Common myeloid progenitor, CD34-positive (primary cell): ENCODE measurements at regions not wholly inside any gene's neighbourhood (a gene's known extent, or its start where the extent isn't known, plus 50 kb on each side); places are given as distances from the start of the nearest gene placed in this dataset.
A peak's percentile ranks its signal among the peaks of the same experiment; 100 is the strongest.
"Not testable (repeated sequence)": the region's sequence is repeated elsewhere in the genome, so short reads cannot be mapped to it uniquely, and the experiment has no call there.

ENCODE experiments used
- CTCF ChIA-PET: fragments of 350-600 bp; sonication (Branson Sonifier 250); formaldehyde crosslinking; loops from one replicate; lab custom pipeline; 2021; ENCODE audit warnings: antibody characterized with exemption; lab: Charles Lee
- POLR2A ChIA-PET: fragments of 350-600 bp; sonication (Branson Sonifier 250); formaldehyde crosslinking; loops from one replicate; lab custom pipeline; 2021; ENCODE audit warnings: antibody characterized with exemption; lab: Charles Lee
- DNase-seq, 3 donors: peaks; one replicate each; pipeline versions ENCODE4 v3.0.0 to v3.0.0-alpha.2; 2013
- H3K27ac ChIP-seq, 2 experiments: 1 replicate in 1 of 2; 2 replicates in 1 of 2; pipeline ENCODE4 v1.7.0; 2013; ENCODE audit warnings: inconsistent platforms in 2 of 2, low read length in 2 of 2, mild to moderate bottlenecking in 2 of 2, low read depth in 1 of 2, moderate library complexity in 1 of 2; ENCODE audit not compliant: severe bottlenecking in 2 of 2, insufficient read depth in 1 of 2, poor library complexity in 1 of 2
- H3K27me3 ChIP-seq, 5 experiments: replicated peaks in 2 of 5; 1 replicate in 3 of 5; 2 replicates in 2 of 5; pipeline versions ENCODE4 v1.6.1 to v1.7.0; 2013; ENCODE audit warnings: low read length in 4 of 5, mild to moderate bottlenecking in 2 of 5, moderate library complexity in 2 of 5, inconsistent platforms in 1 of 5; ENCODE audit not compliant: insufficient read depth in 5 of 5, control insufficient read depth in 4 of 5
- H3K36me3 ChIP-seq, 4 experiments: 1 replicate in 2 of 4; 2 replicates in 2 of 4; pipeline versions ENCODE4 v1.6.1 to v1.7.0; 2013; ENCODE audit warnings: low read length in 3 of 4, control low read depth in 1 of 4, mild to moderate bottlenecking in 1 of 4; ENCODE audit not compliant: control insufficient read depth in 4 of 4, insufficient read depth in 4 of 4
- H3K4me1 ChIP-seq, 4 experiments: 1 replicate in 3 of 4; 2 replicates in 1 of 4; pipeline versions ENCODE4 v1.6.1 to v1.7.1; 2013; ENCODE audit warnings: low read length in 3 of 4, mild to moderate bottlenecking in 3 of 4, control low read depth in 1 of 4, inconsistent platforms in 1 of 4, moderate library complexity in 1 of 4; ENCODE audit not compliant: control insufficient read depth in 4 of 4, insufficient read depth in 4 of 4; ENCODE audit errors: control extremely low read depth in 1 of 4
- H3K4me3 ChIP-seq, 7 experiments: 1 replicate in 4 of 7; 2 replicates in 3 of 7; pipeline versions ENCODE4 v1.5.1 to v1.7.0; 2013; ENCODE audit warnings: mild to moderate bottlenecking in 7 of 7, low read length in 6 of 7, moderate library complexity in 6 of 7, inconsistent platforms in 2 of 7, low read depth in 2 of 7, control low read depth in 1 of 7; ENCODE audit not compliant: insufficient read depth in 4 of 7, control insufficient read depth in 1 of 7; ENCODE audit errors: extremely low read depth in 1 of 7
- H3K9me3 ChIP-seq, 5 experiments: 1 replicate in 4 of 5; 2 replicates in 1 of 5; pipeline versions ENCODE4 v1.6.1 to v1.7.1; 2013; ENCODE audit warnings: low read length in 4 of 5, mild to moderate bottlenecking in 2 of 5, inconsistent platforms in 1 of 5, low read depth in 1 of 5, moderate library complexity in 1 of 5; ENCODE audit not compliant: control insufficient read depth in 4 of 5, insufficient read depth in 2 of 5; ENCODE audit errors: control extremely low read depth in 1 of 5
- WGBS: methylation state at CpG from one replicate; pipeline ENCODE4 v1.1.5; 2013; ENCODE audit not compliant: insufficient coverage; 5-methylcytosine and 5-hydroxymethylcytosine counted together

DNA sequence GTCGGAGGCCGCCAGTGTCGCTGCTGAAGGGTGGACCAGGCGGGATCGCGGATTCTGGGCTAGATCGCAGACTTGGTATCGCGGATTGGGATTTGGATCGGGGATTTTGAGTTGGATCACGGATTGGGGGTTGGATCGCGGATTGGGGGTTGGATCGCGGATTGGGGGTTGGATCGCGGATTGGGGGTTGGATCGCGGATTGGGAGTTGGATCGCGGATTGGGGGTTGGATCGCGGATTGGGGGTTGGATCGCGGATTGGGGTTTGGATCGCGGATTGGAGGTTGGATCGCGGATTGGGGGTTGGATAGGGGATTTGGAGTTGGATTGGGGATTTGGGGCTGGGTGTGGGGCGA is 93.1 kb upstream of the THOC3 start:
- peak overlapping the region in 2 of 7 experiments; percentile 19 to 26 for H3K4me3 ChIP-seq
- POLR2A ChIA-PET, CTCF ChIA-PET: not testable (repeated sequence)

DNA sequence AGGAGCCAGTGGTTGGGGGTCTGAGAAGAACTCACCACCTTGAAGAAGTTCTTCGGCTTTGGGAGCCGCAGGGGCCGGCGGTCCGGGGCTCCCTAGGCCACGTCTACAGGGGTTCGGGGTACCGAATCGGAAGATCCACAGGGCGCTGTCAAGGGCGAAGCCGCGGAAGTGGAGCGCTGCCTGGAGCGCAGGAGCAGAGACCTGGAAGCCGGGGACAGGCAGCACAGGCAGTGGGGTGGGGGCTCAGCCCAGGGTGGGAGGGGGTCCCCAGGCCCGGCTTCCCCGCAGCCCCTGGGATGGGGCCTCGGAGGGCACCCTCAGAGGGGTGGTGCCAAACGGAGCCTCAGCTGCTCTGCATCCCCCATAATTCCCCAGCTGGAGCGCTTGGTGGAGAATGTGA is 93.5 kb upstream of the THOC3 start:
- no CpG with 5 or more reads among the region's 21 CpGs for WGBS
- H3K27ac ChIP-seq, CTCF ChIA-PET, H3K4me1 ChIP-seq, H3K9me3 ChIP-seq, H3K27me3 ChIP-seq, H3K36me3 ChIP-seq, H3K4me3 ChIP-seq, POLR2A ChIA-PET, DNase-seq: not testable (repeated sequence)

More for the DNA sequence above, 93.1 kb upstream of the THOC3 start:
- H3K27ac ChIP-seq, H3K36me3 ChIP-seq, H3K4me1 ChIP-seq, H3K27me3 ChIP-seq, H3K9me3 ChIP-seq: not testable (repeated sequence)
- 33% methylated on average over 3 of the region's 30 CpGs for WGBS
- DNase-seq = peak in 2 of 3 donors; percentile 2 to 24

DNA sequence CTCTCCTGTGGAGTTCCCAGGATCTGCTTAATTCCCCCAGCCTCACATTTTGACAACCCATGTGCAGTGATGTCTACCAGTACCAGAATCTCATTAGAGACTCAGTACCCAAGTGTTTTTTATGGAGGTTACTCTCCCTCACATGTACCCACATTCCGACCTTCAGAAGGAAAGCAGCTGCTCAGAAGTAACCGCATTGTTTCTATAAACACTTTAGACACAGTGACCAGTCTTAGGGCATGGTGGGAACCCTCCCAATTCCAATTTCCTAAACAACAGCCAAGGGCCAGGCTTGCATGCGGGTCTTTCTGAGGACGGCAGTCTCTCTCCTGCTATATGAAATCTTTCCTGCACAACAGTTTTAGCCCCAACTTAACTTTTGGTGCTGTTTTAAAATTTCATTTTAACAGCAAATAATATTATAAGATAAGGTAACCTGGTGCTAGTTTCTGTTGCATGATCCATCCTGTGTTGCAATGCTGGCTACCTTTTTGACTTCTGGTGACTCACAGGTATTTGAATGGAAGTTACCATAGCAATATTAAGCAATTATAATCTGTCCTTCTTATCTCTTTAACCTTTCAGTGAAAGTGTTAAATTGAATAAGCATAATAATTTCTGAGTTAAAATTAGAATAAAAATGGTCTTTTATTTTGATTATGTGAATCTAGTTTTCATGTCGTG is 98.3 kb upstream of the THOC3 start:
- no CpG with 5 or more reads among the region's 5 CpGs for WGBS
- DNase-seq, H3K4me3 ChIP-seq, H3K36me3 ChIP-seq, H3K9me3 ChIP-seq, H3K27ac ChIP-seq, CTCF ChIA-PET, H3K4me1 ChIP-seq, H3K27me3 ChIP-seq, POLR2A ChIA-PET: not testable (repeated sequence)

DNA sequence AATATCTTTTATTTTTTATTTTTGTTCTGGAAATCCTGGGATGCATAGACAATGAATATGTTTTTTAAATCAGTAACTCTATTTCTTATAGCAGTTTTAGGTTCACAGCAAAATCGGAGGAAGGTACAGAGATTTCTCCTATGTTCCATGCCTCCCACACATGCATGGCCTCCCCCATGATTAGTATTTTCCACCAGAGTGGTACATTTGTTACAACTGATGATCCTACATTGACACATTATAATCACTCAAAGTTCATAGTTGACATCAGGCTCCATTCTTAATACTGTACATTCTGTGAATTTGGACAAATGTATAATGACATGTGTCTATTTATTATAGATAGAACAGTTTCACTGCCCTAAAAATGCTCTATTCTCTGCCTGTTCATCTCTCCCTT is 99.0 kb upstream of the THOC3 start:
- no CpG with 5 or more reads among the region's 1 CpG for WGBS
- H3K4me3 ChIP-seq, POLR2A ChIA-PET, CTCF ChIA-PET, H3K4me1 ChIP-seq, H3K36me3 ChIP-seq, H3K27me3 ChIP-seq, H3K9me3 ChIP-seq, H3K27ac ChIP-seq, DNase-seq: not testable (repeated sequence)

DNA sequence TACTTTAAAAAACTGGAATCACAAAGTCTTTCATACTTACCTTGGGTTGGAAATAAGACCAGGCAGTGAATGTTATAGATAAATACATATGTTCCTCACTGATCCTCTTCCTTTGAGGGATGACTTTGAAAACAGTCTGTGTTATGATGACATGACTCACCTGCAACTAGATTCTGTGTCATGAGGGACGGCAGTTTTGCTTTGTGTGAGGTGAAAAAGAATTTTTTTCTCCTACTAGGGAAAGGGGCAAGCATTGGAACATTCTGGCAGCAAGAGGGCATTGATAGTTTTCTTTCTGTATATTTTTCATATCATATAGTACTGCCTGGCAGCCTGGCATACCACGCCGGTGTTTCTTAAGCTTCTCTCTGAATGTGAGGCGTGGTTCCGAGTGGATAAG is 99.8 kb upstream of the THOC3 start:
- H3K4me1 ChIP-seq, H3K36me3 ChIP-seq, H3K27me3 ChIP-seq, POLR2A ChIA-PET, CTCF ChIA-PET, H3K4me3 ChIP-seq, H3K27ac ChIP-seq, H3K9me3 ChIP-seq, DNase-seq: not testable (repeated sequence)
- no CpG with 5 or more reads among the region's 5 CpGs for WGBS

DNA sequence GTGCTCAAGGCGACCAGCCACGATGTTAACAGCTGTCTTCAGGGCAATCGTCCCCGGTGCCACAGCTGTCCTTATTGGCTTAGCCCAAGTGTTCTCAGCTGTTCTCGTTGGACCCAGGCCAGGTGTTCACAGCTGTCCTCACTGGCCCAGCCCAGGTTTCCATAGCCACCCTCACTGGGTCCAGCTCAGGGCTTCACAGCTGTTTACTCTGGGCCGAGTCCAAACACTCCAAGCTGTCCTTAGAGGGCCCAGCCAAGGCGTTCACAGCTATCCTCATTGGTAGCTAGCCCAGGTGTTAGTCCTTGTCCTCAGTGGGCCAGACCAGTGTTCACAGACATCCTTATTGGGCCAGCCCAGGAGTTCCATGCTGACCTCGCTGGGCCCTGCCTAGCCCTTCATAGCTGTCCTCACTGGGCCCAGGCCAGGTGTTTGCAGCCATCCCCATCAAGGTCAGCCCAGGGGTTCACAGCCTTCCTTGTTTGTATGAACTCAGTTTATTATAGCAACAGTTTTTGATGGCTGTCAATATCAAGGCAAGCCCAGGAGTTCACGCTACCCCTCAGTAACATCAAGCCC is 106.0 kb upstream of the THOC3 start:
- CTCF ChIA-PET, H3K27ac ChIP-seq, H3K9me3 ChIP-seq, H3K4me1 ChIP-seq, H3K4me3 ChIP-seq, DNase-seq, H3K36me3 ChIP-seq, POLR2A ChIA-PET, H3K27me3 ChIP-seq: not testable (repeated sequence)
- WGBS = no CpG with 5 or more reads among the region's 9 CpGs

DNA sequence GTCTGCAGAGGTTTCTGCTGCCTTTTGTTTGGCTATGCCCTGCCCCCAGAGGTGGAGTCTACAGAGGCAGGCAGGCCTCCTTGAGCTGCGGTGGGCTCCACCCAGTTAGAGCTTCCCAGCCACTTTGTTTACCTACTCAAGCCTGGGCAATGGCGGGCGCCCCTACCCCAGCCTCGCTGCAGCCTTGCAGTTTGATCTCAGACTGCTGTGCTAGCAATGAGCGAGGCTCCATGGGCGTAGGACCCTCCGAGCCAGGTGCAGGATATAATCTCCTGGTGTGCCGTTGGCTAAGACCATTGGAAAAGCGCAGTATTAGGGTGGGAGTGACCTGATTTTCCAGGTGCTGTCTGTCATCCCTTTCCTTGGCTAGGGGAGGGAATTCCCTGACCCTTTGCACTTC is 115.6 kb upstream of the THOC3 start:
- H3K4me1 ChIP-seq, H3K27me3 ChIP-seq, H3K4me3 ChIP-seq, H3K9me3 ChIP-seq, POLR2A ChIA-PET, DNase-seq, H3K36me3 ChIP-seq, CTCF ChIA-PET, H3K27ac ChIP-seq: not testable (repeated sequence)
- no CpG with 5 or more reads among the region's 9 CpGs for WGBS
